NOMO-1 (cell line): ENCODE measurements at regions not wholly inside any gene's neighbourhood (a gene's known extent, or its start where the extent isn't known, plus 50 kb on each side); places are given as distances from the start of the nearest gene placed in this dataset.
"Not testable (repeated sequence)": the region's sequence is repeated elsewhere in the genome, so short reads cannot be mapped to it uniquely, and the experiment has no call there.

Experiments
- DNase-seq, 2 experiments: peaks; one replicate each; lab custom pipeline; 2025; ENCODE audit not compliant: unreplicated experiment in 2 of 2; lab: John Stamatoyannopoulos, UW

DNA sequence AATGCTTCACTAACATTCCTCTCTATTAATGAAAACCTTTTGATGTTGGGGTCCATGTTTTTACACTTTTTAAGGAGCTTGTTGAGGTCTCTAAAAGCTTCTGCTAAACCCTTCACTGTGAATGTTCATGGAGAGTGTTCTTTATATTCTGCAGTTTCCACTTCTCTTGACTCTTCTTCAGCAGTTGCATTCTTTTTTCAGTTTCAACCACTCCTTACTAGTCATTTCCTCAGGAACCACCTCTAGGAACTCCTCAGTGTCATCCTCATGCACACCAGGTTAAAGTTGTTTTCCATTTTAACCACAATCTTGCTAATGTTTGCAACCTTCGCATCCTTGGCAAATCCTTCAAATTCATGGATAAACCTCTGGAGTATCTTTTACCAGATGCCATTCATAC is 821.6 kb downstream of the ANKRD7 start:
- DNase-seq, result no peak

DNA sequence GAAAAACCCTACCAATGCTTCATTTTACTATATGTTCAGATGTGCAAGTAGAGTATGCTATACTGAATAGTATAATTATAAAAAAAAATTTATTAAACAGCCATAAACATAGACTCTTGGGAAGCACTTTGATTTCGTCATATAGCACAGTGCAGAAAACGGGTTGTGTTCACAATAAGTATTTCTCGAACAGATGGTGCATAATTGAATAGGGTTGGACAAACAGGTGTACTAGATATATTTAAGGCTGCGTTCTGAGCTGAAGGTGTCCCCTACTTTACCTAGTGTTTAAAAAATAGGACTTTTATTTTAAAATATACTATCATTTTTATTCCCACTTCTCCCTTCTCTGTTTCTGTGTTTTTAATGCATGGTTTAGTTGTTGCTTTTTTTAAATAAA is 841.5 kb downstream of the ANKRD7 start:
- no peak for DNase-seq

DNA sequence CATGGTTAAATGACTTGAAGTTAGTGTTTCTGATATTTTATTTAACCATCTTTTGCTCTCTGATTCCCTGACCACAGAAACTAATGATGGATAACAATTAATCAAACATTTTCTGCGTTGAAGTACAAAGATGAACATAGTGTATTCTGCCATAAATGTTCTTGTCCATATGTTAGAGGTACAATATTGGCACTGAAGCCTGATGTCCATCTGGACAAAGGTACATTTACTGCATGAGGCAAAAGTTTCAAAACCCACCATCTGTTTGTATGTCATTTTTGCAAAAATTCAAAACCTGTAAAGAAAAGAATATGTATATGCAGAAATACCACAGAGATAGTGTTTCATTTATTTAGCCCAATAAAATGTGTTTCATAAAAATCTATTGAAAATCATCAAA is 861.5 kb downstream of the ANKRD7 start:
- no peak for DNase-seq

DNA sequence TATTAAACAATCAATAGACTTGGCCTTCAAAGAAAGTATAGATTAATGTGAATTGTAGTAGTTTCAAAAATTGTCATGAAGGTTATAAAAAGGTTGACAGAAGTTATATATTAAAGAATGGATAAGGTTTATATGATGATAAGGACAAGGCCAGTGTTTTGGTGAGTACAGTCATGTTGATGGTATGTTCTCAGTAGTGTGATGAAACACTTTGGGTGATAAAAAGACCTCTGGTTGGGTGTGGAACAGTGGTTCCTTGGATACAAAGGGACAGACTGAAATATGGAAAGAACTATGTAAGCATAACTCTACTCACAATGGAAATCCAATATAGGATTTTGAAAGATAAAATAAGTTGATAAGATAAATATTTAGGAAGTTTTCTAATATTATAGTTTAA is 866.3 kb downstream of the ANKRD7 start:
- no peak for DNase-seq

DNA sequence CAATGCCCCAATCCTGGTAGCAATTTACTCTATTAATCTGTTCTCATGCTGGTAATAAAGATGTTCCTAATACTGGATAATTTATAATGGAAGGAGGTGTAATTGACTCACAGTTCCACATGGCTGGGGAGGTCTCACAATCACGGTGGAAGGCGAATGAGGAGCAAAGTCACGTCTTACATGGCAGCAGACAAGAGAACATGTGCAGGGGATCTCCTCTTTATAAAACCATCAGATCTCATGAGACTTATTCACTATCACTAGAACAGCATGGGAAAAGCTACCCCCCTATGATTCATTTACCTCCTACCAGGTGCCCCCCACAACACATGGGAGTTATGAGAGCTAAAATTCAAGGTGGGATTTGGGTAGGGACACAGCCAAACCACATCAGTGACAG is 872.2 kb downstream of the ANKRD7 start:
- DNase-seq, result no peak

DNA sequence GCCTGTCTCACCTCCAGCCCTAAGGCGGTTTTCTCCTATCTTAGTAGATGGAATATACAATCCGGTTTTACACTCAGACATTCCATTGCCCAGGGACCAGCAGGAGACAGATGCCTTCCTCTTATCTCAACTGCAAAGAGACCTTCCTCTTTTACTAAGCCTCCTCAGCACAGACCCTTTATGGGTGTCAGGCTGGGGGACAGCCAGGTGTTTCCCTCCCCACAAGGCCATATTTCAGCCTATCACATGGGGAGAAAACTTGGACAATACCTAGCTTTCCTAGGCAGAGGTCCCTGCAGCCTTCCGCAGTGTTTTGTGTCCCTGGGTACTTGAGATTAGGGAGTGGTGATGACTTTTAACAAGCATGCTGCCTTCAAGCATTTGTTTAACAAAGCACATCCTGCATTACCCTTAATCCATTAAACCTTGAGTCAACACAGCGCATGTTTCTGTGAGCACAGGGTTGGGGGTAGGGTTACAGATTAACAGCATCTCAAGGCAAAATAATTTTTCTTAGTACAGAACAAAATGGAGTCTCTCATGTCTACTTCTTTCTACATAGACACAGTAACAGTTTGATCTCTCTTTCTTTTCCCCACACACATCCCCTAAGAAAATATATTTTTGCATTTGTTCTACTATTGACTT is 876.2 kb downstream of the ANKRD7 start:
- not testable (repeated sequence) for DNase-seq

DNA sequence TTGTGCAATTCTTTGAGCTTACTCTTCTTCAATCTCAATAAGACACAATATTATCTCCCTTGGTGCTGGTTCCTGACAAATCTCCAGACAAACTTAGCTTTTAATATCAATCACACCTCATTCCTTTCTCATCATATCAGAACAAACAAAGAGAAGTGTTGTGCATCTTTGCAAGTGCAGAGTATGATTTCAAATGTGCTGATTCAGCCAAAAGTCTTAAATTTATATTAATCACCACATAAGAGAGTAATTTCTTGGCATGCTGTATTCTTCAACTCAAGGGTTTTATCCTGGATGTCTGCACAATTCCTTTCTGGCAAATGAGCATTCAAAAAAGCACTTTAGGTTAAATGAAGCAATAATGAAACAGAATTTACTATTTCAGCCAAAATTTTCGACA is 877.8 kb downstream of the ANKRD7 start:
- no peak for DNase-seq

DNA sequence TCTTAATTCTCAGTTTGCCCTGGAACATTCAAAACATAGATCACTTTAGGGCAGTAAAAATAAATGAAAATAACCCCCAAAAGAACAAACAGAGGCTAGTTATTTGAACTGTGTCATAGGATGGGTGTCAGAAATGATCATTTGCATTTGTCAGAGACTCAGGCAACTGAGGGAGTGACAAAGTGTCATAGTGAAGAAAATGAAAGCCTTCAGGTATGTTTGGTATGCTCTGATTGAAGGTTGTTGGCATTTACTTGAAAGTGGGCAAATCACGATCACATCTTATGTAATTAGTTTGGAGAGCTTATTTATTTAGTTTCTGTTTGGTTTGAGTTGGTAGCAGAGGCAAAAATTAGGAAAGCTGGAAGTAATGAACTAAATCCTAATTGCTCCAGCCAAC is 880.9 kb downstream of the ANKRD7 start:
- DNase-seq, result no peak

DNA sequence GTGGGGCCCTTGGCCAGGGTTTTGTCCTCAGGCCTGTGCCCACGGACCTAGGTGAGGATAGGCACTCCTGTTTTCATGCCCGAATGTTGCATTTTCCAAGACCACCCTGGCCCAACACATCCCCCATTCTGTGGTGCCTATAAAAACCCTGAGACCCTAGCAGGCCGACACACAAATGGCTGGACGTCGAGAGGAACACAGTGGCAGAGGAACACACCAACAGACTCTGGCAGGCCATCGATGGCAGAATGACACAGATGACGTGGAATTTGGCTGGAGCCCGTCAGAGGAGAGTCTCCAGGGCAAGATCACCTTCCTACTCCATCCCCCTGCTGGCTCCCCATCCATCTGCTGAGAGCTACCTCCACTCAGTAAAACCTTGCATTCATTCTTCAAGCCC is 898.8 kb downstream of the ANKRD7 start:
- no peak for DNase-seq

DNA sequence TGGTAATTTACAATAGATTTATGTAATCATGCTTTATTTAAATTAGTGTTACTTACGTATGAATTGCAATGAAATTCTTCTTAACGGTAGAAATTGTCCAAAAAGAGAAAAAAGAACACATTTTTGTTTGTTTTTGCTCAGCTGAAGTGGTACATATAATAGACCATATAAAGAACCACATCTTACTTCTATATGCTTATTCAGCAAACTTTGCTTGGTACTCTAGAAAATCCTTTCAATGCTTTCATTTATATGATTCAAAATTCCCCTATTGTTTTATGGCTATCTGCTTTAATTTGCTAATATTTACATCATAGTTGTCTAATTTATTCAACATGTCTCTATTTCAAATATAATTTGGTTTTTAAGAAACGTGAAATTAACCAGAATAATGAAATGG is 903.2 kb downstream of the ANKRD7 start:
- DNase-seq, result no peak

DNA sequence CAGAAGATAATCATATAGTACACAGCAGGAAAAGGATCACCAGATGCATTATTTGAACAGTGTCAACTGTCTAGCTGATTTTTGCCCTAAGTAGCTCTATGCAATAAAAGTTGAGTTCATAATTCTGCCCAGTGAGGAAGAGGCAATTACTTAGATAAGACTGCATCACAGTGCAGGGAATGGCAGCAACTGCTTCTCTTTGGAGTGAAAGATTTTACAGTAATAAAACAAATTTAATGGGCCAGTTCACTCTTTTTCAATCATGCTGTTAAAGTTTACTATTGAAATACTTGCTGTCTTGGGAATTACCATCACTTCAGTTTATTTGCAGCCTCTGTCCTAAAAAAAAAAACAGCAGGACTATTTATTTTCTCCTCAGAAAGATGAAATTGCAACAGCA is 907.9 kb downstream of the ANKRD7 start:
- DNase-seq, result no peak

DNA sequence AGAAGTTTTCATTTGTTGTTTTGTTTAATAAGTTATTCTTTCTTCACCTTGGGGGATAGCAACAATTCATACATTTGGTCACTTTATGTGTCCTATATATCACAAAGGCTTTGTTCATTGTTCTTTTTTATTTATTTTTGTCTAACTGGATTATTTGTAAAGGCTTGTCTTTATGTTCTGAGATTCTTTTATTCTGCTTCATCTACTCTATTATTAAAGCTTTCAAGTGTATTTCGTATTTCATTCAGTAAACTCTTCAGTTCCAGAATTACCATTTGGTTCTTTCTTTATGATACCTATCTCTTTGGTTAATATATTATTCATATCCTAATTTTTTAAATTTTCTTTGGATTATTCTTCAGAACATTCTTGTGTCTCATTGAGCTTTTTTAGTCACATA is 942.9 kb downstream of the ANKRD7 start:
- DNase-seq, result no peak

DNA sequence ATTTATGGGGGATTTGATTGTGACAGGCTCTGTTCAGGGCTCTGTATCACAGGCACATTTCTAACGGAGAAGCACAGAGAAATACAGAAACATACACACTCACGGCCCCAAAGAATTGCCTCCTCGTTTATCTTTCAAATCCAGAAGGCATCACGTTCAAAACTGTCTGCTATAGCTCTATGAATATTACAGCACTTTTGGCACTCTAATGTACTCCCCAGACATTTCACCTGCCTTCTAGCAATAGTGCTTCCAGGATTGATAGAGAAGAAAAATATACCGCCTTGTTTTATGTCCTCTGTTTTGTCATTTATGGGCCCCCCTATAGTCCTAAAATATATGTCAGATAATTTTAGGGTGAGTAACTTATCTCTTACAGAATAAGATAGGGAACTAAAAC is 947.5 kb downstream of the ANKRD7 start:
- no peak for DNase-seq

DNA sequence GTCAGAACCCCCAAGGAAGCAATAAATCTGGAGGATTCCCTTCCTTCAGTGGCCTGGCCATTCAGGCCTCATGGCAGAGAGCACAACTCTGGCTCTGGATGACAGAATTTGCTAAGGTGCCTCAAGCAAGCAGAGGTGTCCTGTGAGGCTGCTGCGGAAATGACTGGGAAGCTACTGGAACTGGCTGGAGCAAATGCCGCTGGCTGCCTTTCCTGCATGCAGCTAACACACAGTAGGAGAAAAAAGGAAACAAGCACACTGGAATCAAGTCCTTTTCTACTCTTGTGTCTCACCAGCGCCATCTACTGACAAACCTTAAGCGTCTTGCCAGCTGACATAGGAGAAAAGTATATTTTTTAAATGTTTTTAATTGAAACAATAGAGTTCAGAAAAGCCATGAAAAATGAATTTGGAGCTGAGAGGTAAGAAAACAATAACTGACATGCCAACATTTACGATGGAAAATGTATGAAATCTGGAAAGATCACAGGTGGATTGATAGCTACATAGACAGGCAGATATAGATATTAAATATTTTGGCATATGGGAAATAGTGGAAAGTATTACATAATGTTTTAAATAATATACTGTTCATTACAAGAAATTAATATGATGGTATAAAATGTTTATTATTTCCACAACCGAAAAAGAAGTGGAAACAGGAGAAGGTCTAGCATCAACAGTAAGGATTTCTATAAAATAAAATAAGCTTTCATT is 951.6 kb downstream of the ANKRD7 start:
- DNase-seq, result peak in 1 of 2 experiments; percentile 12

DNA sequence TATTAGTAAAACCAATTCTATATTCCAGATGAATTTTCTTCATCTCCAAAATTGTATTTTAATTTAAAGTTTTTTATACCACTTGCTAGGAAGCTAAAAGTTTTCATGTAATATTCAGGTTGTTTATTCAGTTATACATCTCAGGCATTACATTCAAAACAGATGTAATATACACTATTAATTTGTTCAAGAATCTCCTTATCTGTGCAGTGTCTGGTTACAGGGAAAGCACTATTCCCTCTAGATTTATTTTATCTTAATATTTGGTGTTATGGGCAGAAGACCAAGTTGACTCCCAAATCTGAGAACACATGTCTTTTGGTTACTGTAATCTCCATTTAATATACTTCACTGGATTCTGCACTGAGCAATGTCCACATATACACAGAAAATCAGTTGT is 953.4 kb downstream of the ANKRD7 start:
- DNase-seq, result no peak

DNA sequence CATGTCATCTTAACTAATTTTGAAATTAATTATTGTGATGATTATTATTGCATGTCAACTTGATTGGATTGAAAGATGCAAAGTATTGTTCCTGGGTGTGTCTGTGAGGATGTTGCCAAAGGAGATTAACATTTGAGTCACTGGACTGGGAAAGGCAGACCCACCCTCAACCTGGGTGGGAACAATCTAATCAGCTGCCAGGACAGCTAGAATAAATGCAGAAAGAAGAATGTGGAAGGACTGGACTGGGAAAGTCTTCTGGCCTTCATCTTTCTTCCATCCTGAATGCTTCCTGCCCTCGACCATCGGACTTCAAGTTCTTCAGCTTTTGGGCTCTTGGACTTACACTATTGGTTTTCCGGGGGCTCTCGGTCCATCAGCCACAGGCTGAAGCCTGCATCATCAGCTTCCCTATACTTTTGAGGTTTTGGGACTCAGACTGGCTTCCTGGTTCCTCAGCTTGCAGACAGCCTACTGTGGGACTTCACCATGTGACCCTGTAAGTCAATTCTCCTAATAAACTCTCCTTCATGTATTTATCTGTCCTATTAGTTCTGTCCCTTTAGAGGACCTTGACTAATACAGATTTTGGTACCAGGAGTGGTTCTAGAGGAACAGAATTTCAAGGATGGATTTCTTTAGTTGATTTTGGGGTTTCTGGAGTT is 959.8 kb downstream of the ANKRD7 start:
- DNase-seq, result no peak

DNA sequence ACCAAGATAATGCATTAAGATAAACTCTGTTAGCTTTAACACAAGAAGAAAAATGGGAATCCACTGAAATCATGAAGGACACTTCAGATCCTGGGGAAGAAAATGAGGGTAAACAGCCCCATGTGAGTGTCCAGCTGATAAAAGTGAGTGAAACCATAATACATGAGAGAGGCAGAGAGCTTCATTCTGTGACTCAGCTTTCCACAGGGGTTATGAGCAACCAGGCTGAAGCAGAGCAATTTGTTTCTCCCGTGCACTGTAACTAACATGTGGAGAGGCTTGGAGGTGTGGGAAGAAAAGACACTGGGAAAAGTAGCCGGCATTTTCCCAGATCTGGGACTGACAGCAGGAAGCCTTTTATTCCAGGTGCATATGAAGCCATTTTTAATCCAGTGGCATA is 971.7 kb downstream of the ANKRD7 start:
- DNase-seq, result no peak

DNA sequence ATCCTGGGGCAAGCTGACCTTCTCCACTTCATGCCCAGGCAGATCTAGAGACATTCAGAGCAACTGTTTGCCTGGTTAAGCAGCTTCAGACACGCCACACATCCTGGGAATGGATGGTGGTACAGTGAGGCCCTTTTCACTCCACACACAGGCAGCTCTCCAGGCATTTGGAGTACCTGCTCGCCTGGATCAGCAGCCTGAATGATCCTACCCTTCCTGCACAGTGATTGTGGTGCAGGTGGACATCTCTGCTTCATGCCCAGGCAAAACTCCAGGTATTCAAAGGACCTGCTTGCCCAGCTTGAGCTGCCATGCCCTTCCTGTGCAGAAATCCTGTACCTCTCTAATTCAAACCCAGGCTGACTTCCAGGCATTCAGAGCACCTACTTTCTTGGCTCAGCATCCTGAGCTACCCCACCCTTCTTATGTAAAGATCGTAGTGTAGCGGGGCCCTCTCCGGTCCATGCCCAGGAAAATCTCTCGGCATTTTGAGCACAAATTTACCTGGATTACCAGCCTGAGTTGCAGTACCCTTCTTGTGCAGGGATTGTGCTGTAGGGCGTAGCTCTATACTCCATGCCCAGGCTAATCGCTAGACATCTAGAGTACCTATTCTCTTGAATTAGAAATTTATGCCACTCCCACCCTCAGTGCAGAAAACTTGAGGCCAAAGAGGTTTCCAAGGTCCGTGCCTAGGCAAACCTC is 972.8 kb downstream of the ANKRD7 start:
- no peak for DNase-seq

DNA sequence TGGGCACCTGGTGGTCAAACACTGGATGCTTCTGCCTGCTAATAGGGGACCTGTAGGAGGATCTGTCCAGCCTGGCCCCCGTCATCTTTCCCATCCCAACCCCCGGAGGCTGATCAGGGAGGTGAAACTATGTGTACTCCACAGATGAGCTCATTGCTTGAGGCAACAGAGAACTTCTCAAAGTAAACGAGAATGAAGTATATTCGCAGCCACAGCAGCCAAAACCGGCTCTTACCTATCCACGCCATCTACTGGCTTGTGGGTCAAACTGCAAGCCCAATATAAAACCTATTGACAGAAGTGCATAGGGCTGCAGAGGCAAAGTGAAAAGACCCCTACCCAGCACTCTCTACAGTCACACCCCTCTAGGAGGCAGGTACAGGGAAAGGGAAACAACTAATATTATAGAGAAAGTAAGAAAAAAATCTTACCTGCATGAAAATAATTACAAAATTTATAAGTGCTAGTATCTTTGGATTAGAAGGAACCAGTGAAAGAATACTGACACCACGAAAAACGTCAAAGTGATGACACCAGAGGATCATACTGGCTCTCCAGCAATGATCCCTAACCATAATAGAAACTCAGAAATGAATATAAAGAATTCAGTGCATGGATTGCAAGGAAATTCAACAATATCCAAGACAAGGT is 973.5 kb downstream of the ANKRD7 start:
- peak in 1 of 2 experiments; percentile 13 for DNase-seq

DNA sequence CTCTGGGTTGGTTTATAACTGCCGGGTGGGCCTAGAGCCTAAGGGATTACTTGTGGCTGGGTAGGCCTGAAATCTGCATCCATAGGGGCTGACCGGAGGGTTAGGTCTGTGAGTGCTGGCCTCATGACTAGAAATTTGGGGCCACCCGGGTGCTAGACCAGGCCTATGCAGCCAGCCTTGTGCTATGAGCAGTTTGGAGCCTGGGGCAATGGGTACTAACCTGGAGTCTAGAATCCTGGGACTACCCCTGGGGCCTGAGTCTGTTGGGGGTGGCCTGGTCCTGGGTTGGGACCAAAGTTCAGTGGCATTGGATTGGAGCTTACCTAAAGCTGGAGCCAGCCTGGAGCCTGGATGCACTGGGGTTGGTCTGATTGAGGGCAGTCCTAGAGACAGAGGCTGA is 995.2 kb downstream of the ANKRD7 start:
- DNase-seq, result no peak

DNA sequence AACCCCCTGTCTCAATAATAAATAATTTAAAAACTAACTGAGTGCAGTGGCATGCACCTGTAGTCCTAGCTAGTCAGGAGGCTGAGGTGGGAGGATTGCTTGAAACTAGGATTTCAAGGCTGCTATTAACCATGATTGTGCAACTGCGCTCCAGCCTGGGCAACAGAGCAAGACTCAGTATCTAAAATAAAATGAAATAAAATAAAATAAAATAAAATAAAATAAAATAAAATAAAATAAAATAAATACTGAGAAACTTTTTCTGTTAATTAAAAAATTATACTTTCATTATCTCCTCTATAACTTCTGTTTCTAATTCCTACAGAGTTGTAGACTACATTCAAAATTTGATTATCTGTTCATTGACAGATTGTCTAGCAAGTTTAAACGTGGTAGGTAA is 999.4 kb downstream of the ANKRD7 start:
- no peak for DNase-seq
